OCI-LY7 (cell line): ENCODE measurements at regions not wholly inside any gene's neighbourhood (a gene's known extent, or its start where the extent isn't known, plus 50 kb on each side); places are given as distances from the start of the nearest gene placed in this dataset.

ENCODE experiments used
- BruUV-seq: library from RNA; stranded (reverse); fragments of 400-500 nt; replicated peaks from 2 replicates; lab custom pipeline; 2021; lab: Mats Ljungman, UMichigan
- CTCF ChIA-PET: fragments of 300-600 bp; sonication (Branson Sonifier 250); formaldehyde crosslinking; loops from one replicate; lab custom pipeline; 2022; ENCODE audit warnings: antibody characterized with exemption; ENCODE audit not compliant: unreplicated experiment; lab: Charles Lee
- POLR2A ChIA-PET: fragments of 300-600 bp; sonication (Branson Sonifier 250); formaldehyde crosslinking; loops from one replicate; lab custom pipeline; 2022; ENCODE audit warnings: antibody characterized with exemption; lab: Charles Lee
- DNase-seq: peaks from one replicate; pipeline ENCODE4 v3.0.0-alpha.2; 2015; ENCODE audit warnings: low spot score
- H2AFZ ChIP-seq: fragments of 200-600 bp; sonication (generic), shearing (Covaris generic); 2 replicates; pipeline ENCODE4 v1.6.1; 2014; ENCODE audit warnings: mild to moderate bottlenecking, antibody characterized with exemption, low read length, moderate library complexity
- H3K27ac ChIP-seq: fragments of 200-600 bp; sonication (generic); 2 replicates; pipeline ENCODE4 v1.5.1; 2014; ENCODE audit warnings: mixed run types, low read depth, mild to moderate bottlenecking, moderate library complexity, low read length, inconsistent platforms; ENCODE audit not compliant: poor library complexity, severe bottlenecking
- H3K36me3 ChIP-seq: fragments of 200-600 bp; sonication (generic); 2 replicates; pipeline ENCODE4 v1.6.1; 2014; ENCODE audit warnings: mild to moderate bottlenecking, antibody characterized with exemption, low read length, moderate library complexity, mixed read lengths; ENCODE audit not compliant: insufficient read depth
- H3K4me1 ChIP-seq: fragments of 200-600 bp; sonication (generic); 2 replicates; pipeline ENCODE4 v1.5.1; 2014; ENCODE audit warnings: mild to moderate bottlenecking, low read length; ENCODE audit not compliant: insufficient read depth, poor library complexity, severe bottlenecking
- H3K4me2 ChIP-seq: fragments of 200-600 bp; sonication (generic); 2 replicates; pipeline ENCODE4 v1.6.1; 2014; ENCODE audit warnings: mild to moderate bottlenecking, low read length
- H3K4me3 ChIP-seq: fragments of 200-600 bp; sonication (generic); 2 replicates; pipeline ENCODE4 v1.5.1; 2014; ENCODE audit warnings: mild to moderate bottlenecking, low read depth, low read length; ENCODE audit not compliant: poor library complexity, severe bottlenecking
- H3K79me2 ChIP-seq: fragments of 200-600 bp; sonication (generic); 2 replicates; pipeline ENCODE4 v1.6.1; 2016; ENCODE audit warnings: low read depth, mild to moderate bottlenecking, low read length, moderate library complexity, mixed read lengths; ENCODE audit not compliant: insufficient read depth
- H3K9me2 ChIP-seq: fragments of 200-600 bp; sonication (generic); 2 replicates; pipeline ENCODE4 v1.6.1; 2016; ENCODE audit warnings: mild to moderate bottlenecking, low read length, mixed read lengths; ENCODE audit not compliant: insufficient read depth
- H3K9me3 ChIP-seq: fragments of 200-600 bp; sonication (generic); 2 replicates; pipeline ENCODE4 v1.6.1; 2014; ENCODE audit warnings: mild to moderate bottlenecking, mixed run types, low read length, mixed read lengths
- H4K20me1 ChIP-seq: fragments of 200-600 bp; sonication (generic); 2 replicates; pipeline ENCODE4 v1.6.1; 2014; ENCODE audit warnings: mild to moderate bottlenecking, antibody characterized with exemption, low read length, moderate library complexity, mixed read lengths; ENCODE audit not compliant: insufficient read depth
- EZH2phosphoT487 ChIP-seq: fragments of 200-600 bp; sonication (generic); IDR thresholded peaks from 2 replicates; pipeline ENCODE4 v1.6.1; 2018; ENCODE audit warnings: low read depth, borderline replicate concordance, mild to moderate bottlenecking, mixed run types, antibody characterized with exemption, low read length, moderate library complexity, mixed read lengths
- intact Hi-C: fragments of 100-400 bp; cut with micrococcal nuclease; formaldehyde crosslinking; loops from one replicate; pipeline ENCODE4 v1.10.0; 2022; ENCODE audit not compliant: unreplicated experiment
- TF ChIP-seq, protein P1 (sequence below): fragments of 200-600 bp; sonication (generic); conservative IDR thresholded peaks from 2 replicates; pipeline ENCODE4 v1.5.1; 2014; ENCODE audit warnings: mild to moderate bottlenecking, antibody characterized with exemption, low read length, moderate library complexity, mixed read lengths

DNA sequence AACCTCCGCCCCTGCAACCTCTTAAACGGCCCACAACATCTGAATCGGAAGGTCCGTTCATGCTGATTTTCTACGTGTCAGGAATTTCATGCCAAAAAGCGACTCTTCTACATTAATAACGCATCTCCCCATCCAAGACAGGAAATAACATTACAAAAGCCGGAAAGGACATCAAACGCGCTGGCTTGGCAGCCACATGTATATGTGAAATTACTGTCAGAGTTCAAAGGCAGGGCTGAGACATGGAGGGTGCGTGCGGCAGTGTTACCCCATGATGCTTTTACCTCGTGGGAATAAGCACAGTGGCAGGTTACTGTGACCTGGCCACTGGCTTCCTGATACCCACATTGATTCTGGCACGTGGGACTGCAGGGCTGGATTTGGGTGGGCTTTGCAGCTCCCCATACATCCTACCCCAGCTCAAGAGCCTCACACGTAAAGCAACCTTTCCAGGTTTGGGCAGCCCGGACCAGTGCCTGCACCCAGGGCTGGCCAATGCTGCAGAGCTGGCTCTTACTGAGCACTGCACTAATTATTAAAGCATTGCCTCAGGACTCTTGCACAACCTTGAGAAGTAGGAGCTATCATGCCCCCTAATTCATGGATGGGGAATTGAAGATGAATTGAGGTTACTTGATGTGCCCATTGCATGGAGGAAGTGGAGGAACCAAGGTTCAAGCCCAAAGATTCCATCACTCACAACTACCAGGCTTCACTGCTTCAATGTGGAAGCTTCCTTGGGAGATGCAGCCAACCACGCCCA lies 120.6 kb upstream of the FOXF1 start:
- Histone ChIP-seq H2AFZ (no peak overlapping the region), H3K9me3 (no peaks in the 10 kb centered on the region), H3K4me1 (no peaks in the 10 kb centered on the region), H3K4me3 (no peak overlapping the region), H3K79me2 (no peaks in the 10 kb centered on the region), H4K20me1 (no peaks in the 10 kb centered on the region), H3K36me3 (no peaks in the 10 kb centered on the region), H3K27ac (no peak overlapping the region), H3K9me2 (no peaks in the 10 kb centered on the region), H3K4me2 (no peak overlapping the region)
- BruUV-seq: no TSS peak
- intact Hi-C loops: no loop called here
- ChIA-PET POLR2A (no interaction called here), CTCF (no interaction called here)
- no peak for TF ChIP-seq EZH2phosphoT487
- TF ChIP-seq, protein P1, sequence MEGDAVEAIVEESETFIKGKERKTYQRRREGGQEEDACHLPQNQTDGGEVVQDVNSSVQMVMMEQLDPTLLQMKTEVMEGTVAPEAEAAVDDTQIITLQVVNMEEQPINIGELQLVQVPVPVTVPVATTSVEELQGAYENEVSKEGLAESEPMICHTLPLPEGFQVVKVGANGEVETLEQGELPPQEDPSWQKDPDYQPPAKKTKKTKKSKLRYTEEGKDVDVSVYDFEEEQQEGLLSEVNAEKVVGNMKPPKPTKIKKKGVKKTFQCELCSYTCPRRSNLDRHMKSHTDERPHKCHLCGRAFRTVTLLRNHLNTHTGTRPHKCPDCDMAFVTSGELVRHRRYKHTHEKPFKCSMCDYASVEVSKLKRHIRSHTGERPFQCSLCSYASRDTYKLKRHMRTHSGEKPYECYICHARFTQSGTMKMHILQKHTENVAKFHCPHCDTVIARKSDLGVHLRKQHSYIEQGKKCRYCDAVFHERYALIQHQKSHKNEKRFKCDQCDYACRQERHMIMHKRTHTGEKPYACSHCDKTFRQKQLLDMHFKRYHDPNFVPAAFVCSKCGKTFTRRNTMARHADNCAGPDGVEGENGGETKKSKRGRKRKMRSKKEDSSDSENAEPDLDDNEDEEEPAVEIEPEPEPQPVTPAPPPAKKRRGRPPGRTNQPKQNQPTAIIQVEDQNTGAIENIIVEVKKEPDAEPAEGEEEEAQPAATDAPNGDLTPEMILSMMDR: no peak
- DNase-seq: no peak

DNA sequence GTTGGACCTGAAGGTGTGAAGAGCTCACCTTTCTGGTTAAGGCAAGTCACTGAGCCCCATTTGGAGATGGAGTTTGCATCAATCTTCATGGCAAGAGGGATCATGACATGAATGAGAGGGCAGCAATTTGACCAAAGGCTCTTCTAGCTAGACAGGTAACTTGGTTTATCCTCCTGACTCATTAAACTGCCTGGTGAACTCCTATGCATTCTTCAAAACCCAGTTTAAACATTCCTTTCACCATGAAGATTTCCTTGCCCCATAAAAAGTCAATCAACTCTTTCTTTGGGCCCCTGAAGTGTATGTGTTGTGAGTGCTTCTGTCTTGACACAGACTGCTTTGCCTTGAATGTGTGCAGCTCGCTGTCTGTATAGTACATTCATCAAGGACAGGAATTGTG lies 120.0 kb upstream of the FOXF1 start:
- no peak overlapping the region for H3K27ac ChIP-seq
- no TSS peak for BruUV-seq
- H3K4me2 ChIP-seq: no peak overlapping the region
- no peaks in the 10 kb centered on the region for H3K9me3 ChIP-seq
- no peak overlapping the region for H2AFZ ChIP-seq
- no peaks in the 10 kb centered on the region for H3K36me3 ChIP-seq
- no peaks in the 10 kb centered on the region for H3K79me2 ChIP-seq
- intact Hi-C loops: no loop called here
- ChIA-PET CTCF (no interaction called here), POLR2A (no interaction called here)
- no peaks in the 10 kb centered on the region for H4K20me1 ChIP-seq
- no peaks in the 10 kb centered on the region for H3K4me1 ChIP-seq
- H3K9me2 ChIP-seq: no peaks in the 10 kb centered on the region
- no peak for TF ChIP-seq EZH2phosphoT487
- TF ChIP-seq, protein P1: no peak
- no peak for DNase-seq
- H3K4me3 ChIP-seq: no peak overlapping the region

DNA sequence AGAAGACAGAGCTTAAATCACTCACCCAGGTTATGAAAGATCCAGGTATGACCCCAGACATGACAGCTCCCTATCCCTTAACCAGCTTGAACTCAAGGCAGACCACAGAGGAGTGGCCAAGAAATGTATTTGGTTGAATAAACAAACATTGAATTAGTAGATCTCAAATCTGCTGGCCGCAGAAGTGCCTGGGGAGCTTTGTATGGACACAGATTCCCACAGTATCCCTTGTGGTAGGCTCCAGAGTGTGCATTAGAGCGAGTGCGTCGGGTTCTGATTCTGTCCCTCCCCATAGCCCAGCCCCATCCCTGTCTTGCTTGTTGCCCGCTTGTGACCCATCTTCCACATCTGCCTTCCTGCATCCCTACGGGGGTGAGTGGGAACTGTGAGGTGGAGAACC lies 118.8 kb upstream of the FOXF1 start:
- intact Hi-C loops: no loop called here
- POLR2A ChIA-PET: no interaction called here
- no peaks in the 10 kb centered on the region for H3K79me2 ChIP-seq
- no peaks in the 10 kb centered on the region for H3K4me1 ChIP-seq
- CTCF ChIA-PET: no interaction called here
- H3K27ac ChIP-seq: no peak overlapping the region
- no peak for DNase-seq
- H3K9me3 ChIP-seq: no peaks in the 10 kb centered on the region
- H3K36me3 ChIP-seq: no peaks in the 10 kb centered on the region
- TF ChIP-seq, protein P1: no peak
- TF ChIP-seq EZH2phosphoT487: no peak
- no peaks in the 10 kb centered on the region for H3K9me2 ChIP-seq
- no peak overlapping the region for H3K4me2 ChIP-seq
- BruUV-seq: no TSS peak
- no peak overlapping the region for H3K4me3 ChIP-seq
- no peaks in the 10 kb centered on the region for H4K20me1 ChIP-seq
- H2AFZ ChIP-seq: no peak overlapping the region
